ENCODE measurements at regions not wholly inside any gene's neighbourhood (a gene's known extent, or its start where the extent isn't known, plus 50 kb on each side); places are given as distances from the start of the nearest gene placed in this dataset.

- CTCF ChIA-PET, result no interaction called here
- H3K4me1 ChIP-seq (ENCODE audit: control insufficient read depth, insufficient read depth, low read length), result no peaks in the 10 kb centered on the region
- dilution Hi-C loops (cut with HindIII; ENCODE audit: low sequenced_read_pairs, unreplicated experiment), result no loop called here
- H3K14ac ChIP-seq (replicated peaks; ENCODE audit: low read depth, low read length), result no peak overlapping the region
- H2BK15ac ChIP-seq (ENCODE audit: low read depth, low read length), result no peak overlapping the region
- no peak overlapping the region for H4K8ac ChIP-seq (ENCODE audit: low read depth in 2 of 2, low read length in 2 of 2)
- H3K56ac ChIP-seq (ENCODE audit: extremely low read depth, insufficient read depth, low read length), result no peak overlapping the region
- no peaks in the 10 kb centered on the region for H3K9me3 ChIP-seq (ENCODE audit: control insufficient read depth, insufficient read depth, low read length)
- no peaks in the 10 kb centered on the region; the same call in 1 of the 2 replicates for H3K27me3 ChIP-seq (ENCODE audit: control insufficient read depth, insufficient read depth, low read length)
- H3K4ac ChIP-seq (ENCODE audit: low read depth, low read length), result no peak overlapping the region
- no peak overlapping the region for H3K4me3 ChIP-seq (ENCODE audit: insufficient read depth, low read depth, low read length)
- no peaks in the 10 kb centered on the region for H3K79me1 ChIP-seq (ENCODE audit: low read depth in 1 of 2, low read length in 2 of 2)
- in situ Hi-C loops (cut with MboI; ENCODE audit: low sequenced_read_pairs), result no loop called here
- POLR2A ChIA-PET (ENCODE audit: unreplicated experiment), result no interaction called here
- no TSS peak for BruUV-seq (replicated peaks)
- no peak overlapping the region for H4K91ac ChIP-seq (ENCODE audit: insufficient read depth, low read depth, low read length)
- H2BK20ac ChIP-seq (ENCODE audit: low read depth, low read length), result no peak overlapping the region
- H3K9me1 ChIP-seq (ENCODE audit: insufficient read depth, low read length), result no peaks in the 10 kb centered on the region
- ATAC-seq (ENCODE audit: low read depth) (no peak), DNase-seq (no peak)
- H3K23ac ChIP-seq (ENCODE audit: low read depth, low read length), result no peak overlapping the region
- H3K4me2 ChIP-seq (ENCODE audit: low read depth, low read length), result no peak overlapping the region
- no peak overlapping the region for H2BK5ac ChIP-seq (ENCODE audit: low read depth, low read length, poor library complexity, severe bottlenecking)
- H2AK5ac ChIP-seq (ENCODE audit: low read depth, low read length), result no peak overlapping the region
- intact Hi-C loops (cut with micrococcal nuclease), result loop anchor here (2.0 kb wide), 1 partner anchor 305 kb away; no protein-coding TSS in a partner anchor
- no peak overlapping the region for H2BK120ac ChIP-seq (ENCODE audit: low read depth, low read length)
- H2AFZ ChIP-seq (replicated peaks; ENCODE audit: low read length, poor library complexity), result no peak overlapping the region
- H3K27ac ChIP-seq (ENCODE audit: insufficient read depth, low read length), result no peak overlapping the region
- H3K18ac ChIP-seq (ENCODE audit: low read depth, low read length), result no peak overlapping the region
- no CpG with 5 or more reads among the region's 4 CpGs for WGBS, 2 experiments (ENCODE audit: extremely low coverage in 2 of 2, insufficient read length in 1 of 2)
- H3K9ac ChIP-seq (ENCODE audit: low read depth, low read length), result no peak overlapping the region
- H4K20me1 ChIP-seq (ENCODE audit: insufficient read depth, low read length), result no peaks in the 10 kb centered on the region
- H4K5ac ChIP-seq (ENCODE audit: low read depth, low read length), result no peak overlapping the region
- no peaks in the 10 kb centered on the region for H3K36me3 ChIP-seq (ENCODE audit: control insufficient read depth, insufficient read depth, low read length)
- H2AK9ac ChIP-seq (replicated peaks; ENCODE audit: low read depth, low read length, poor library complexity), result no peak overlapping the region
- TF ChIP-seq MAFK (IDR thresholded peaks at IDR 0.05; ENCODE audit: low read depth, low read length), result no peak
- TF ChIP-seq SMC3 (IDR thresholded peaks at IDR 0.05; ENCODE audit: low read depth, low read length), result no peak
- TF ChIP-seq CEBPB (IDR thresholded peaks at IDR 0.05; ENCODE audit: low read depth, low read length), result no peak
- TF ChIP-seq RCOR1 (IDR thresholded peaks at IDR 0.05; ENCODE audit: insufficient replicate concordance, low read length), result no peak
- no peak for TF ChIP-seq BHLHE40 (IDR thresholded peaks at IDR 0.05; ENCODE audit: low read depth, low read length)
- TF ChIP-seq, protein P1, sequence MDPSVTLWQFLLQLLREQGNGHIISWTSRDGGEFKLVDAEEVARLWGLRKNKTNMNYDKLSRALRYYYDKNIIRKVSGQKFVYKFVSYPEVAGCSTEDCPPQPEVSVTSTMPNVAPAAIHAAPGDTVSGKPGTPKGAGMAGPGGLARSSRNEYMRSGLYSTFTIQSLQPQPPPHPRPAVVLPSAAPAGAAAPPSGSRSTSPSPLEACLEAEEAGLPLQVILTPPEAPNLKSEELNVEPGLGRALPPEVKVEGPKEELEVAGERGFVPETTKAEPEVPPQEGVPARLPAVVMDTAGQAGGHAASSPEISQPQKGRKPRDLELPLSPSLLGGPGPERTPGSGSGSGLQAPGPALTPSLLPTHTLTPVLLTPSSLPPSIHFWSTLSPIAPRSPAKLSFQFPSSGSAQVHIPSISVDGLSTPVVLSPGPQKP (IDR thresholded peaks at IDR 0.05; ENCODE audit: borderline replicate concordance, low read depth, low read length), result no peak
- no peak for TF ChIP-seq MXI1 (IDR thresholded peaks at IDR 0.05; ENCODE audit: borderline replicate concordance, low read depth, low read length)
- no peak for TF ChIP-seq POLR2A (IDR thresholded peaks at IDR 0.05; ENCODE audit: low read depth, low read length)
- TF ChIP-seq FOS (IDR thresholded peaks at IDR 0.05; ENCODE audit: low read depth, low read length), result no peak
- no peak for TF ChIP-seq MAZ (IDR thresholded peaks at IDR 0.05; ENCODE audit: borderline replicate concordance, low read depth, low read length)
- TF ChIP-seq, protein P2, sequence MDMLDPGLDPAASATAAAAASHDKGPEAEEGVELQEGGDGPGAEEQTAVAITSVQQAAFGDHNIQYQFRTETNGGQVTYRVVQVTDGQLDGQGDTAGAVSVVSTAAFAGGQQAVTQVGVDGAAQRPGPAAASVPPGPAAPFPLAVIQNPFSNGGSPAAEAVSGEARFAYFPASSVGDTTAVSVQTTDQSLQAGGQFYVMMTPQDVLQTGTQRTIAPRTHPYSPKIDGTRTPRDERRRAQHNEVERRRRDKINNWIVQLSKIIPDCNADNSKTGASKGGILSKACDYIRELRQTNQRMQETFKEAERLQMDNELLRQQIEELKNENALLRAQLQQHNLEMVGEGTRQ (IDR thresholded peaks at IDR 0.05; ENCODE audit: low read depth, low read length), result no peak
- no peak for TF ChIP-seq RAD21 (IDR thresholded peaks at IDR 0.05; ENCODE audit: low read length)
- no peak for TF ChIP-seq CHD1 (IDR thresholded peaks at IDR 0.05; ENCODE audit: low read depth, low read length)
- no peak for TF ChIP-seq CTCF (conservative IDR thresholded peaks at IDR 0.05; ENCODE audit: low read depth, low read length)
- TF ChIP-seq NFE2L2 (IDR thresholded peaks at IDR 0.05; ENCODE audit: low read depth, low read length), result no peak
Measured at GRCh38 chr13:37945651-37946575, 76.3 kb upstream of the TRPC4 start.
